Suprapubic skin (tissue), 4 donors: ENCODE measurements at regions not wholly inside any gene's neighbourhood (a gene's known extent, or its start where the extent isn't known, plus 50 kb on each side); places are given as distances from the start of the nearest gene placed in this dataset.

ENCODE experiments used
- DNase-seq, 2 donors: peaks; one replicate each; pipeline ENCODE4 v3.0.0-alpha.2; 2019; ENCODE audit warnings: low spot score in 2 of 2
- H3K27ac ChIP-seq: fragments of 200-600 bp; sonication (generic); one replicate; pipeline ENCODE4 v1.5.1; 2019
- H3K27me3 ChIP-seq: fragments of 200-600 bp; sonication (generic); one replicate; pipeline ENCODE4 v1.5.1; 2019
- H3K36me3 ChIP-seq: fragments of 200-600 bp; sonication (generic); one replicate; pipeline ENCODE4 v1.5.1; 2019
- H3K4me1 ChIP-seq: fragments of 200-600 bp; sonication (generic); one replicate; pipeline ENCODE4 v1.5.1; 2019
- H3K4me3 ChIP-seq: fragments of 200-600 bp; sonication (generic); one replicate; pipeline ENCODE4 v1.5.1; 2019; ENCODE audit warnings: mild to moderate bottlenecking
- H3K9me3 ChIP-seq: fragments of 200-600 bp; sonication (generic); one replicate; pipeline ENCODE4 v1.5.1; 2019
- CTCF ChIP-seq, 2 donors: fragments of 200-600 bp in 1 of 2; fragments of 450-650 bp in 1 of 2; sonication (generic) in 1 of 2; IDR thresholded peaks; one replicate each; pipeline ENCODE4 v1.5.1; 2016 to 2019; ENCODE audit warnings: antibody characterized with exemption in 2 of 2, mild to moderate bottlenecking in 1 of 2, moderate library complexity in 1 of 2
- EP300 ChIP-seq: sonication (generic); formaldehyde crosslinking; IDR thresholded peaks from one replicate; pipeline ENCODE4 v1.6.1; 2017; ENCODE audit warnings: antibody characterized with exemption
- POLR2A ChIP-seq, 2 donors: fragments of 450-650 bp; IDR thresholded peaks; one replicate each; pipeline ENCODE4 v1.6.1; 2017; ENCODE audit warnings: antibody characterized with exemption in 2 of 2, mild to moderate bottlenecking in 2 of 2, moderate library complexity in 2 of 2
- POLR2AphosphoS5 ChIP-seq, 3 donors: sonication (generic); formaldehyde crosslinking; IDR thresholded peaks; one replicate each; pipeline ENCODE4 v1.6.1; 2017; ENCODE audit warnings: antibody characterized with exemption in 3 of 3
- WGBS: methylation state at CpG from one replicate; pipeline ENCODE4 v1.1.5; 2018; 5-methylcytosine and 5-hydroxymethylcytosine counted together

- H3K27me3 ChIP-seq = no peaks in the 10 kb centered on the region
- H3K9me3 ChIP-seq = no peaks in the 10 kb centered on the region
- H3K27ac ChIP-seq = no peak overlapping the region
- no peak overlapping the region for H3K4me3 ChIP-seq
- no peaks in the 10 kb centered on the region for H3K36me3 ChIP-seq
- no peaks in the 10 kb centered on the region for H3K4me1 ChIP-seq
- DNase-seq = peak in 1 of 2 donors; percentile 48
- 93% methylated on average over 9 of the region's 9 CpGs for WGBS
- no peak for TF ChIP-seq POLR2AphosphoS5 (IDR thresholded peaks at IDR 0.05)
- TF ChIP-seq EP300 = no peak
- TF ChIP-seq POLR2A (IDR thresholded peaks at IDR 0.05) = no peak
- no peak for TF ChIP-seq CTCF (IDR thresholded peaks at IDR 0.05)
Measured at GRCh38 chr22:23373601-23374000, 193.3 kb downstream of the BCR start.

GRCh38 chr22:23370251-23370650 lies 189.9 kb downstream of the BCR start:
- H3K27ac ChIP-seq = no peak overlapping the region
- no peak for DNase-seq
- no peaks in the 10 kb centered on the region for H3K36me3 ChIP-seq
- peaks cover 5% of the 10 kb centered on the region for H3K27me3 ChIP-seq
- H3K9me3 ChIP-seq = no peaks in the 10 kb centered on the region
- no peak overlapping the region for H3K4me3 ChIP-seq
- H3K4me1 ChIP-seq = no peaks in the 10 kb centered on the region
- TF ChIP-seq CTCF (IDR thresholded peaks at IDR 0.05) (no peak), EP300 (no peak), POLR2A (IDR thresholded peaks at IDR 0.05) (no peak), POLR2AphosphoS5 (IDR thresholded peaks at IDR 0.05) (no peak)
- 68% methylated on average over 8 of the region's 8 CpGs for WGBS

- Histone ChIP-seq H3K36me3 (no peaks in the 10 kb centered on the region), H3K9me3 (no peaks in the 10 kb centered on the region), H3K27me3 (peaks cover 5% of the 10 kb centered on the region), H3K27ac (no peak overlapping the region), H3K4me3 (no peak overlapping the region), H3K4me1 (no peaks in the 10 kb centered on the region)
- no peak for TF ChIP-seq POLR2AphosphoS5 (IDR thresholded peaks at IDR 0.05)
- DNase-seq = no peak
- WGBS = 69% methylated on average over 5 of the region's 5 CpGs
Measured at GRCh38 chr22:23369054-23369685, 188.9 kb downstream of the BCR start.
